ENCODE measurements at regions not wholly inside any gene's neighbourhood (a gene's known extent, or its start where the extent isn't known, plus 50 kb on each side); places are given as distances from the start of the nearest gene placed in this dataset.
A peak's percentile ranks its signal among the peaks of the same experiment; 100 is the strongest.

- DNase-seq, result no peak
These were observed 71.6 kb upstream of the GAREM1 start for GRCh38 chr18:32542221-32542798.

GRCh38 chr18:32530947-32531651 is 60.4 kb upstream of the GAREM1 start:
- peak; percentile 25 for DNase-seq

- no peak for DNase-seq
These were observed 59.2 kb upstream of the GAREM1 start for GRCh38 chr18:32529722-32530420.

- no peak for DNase-seq
These were observed 50.1 kb upstream of the GAREM1 start for GRCh38 chr18:32520771-32521170.
